ENCODE measurements at regions not wholly inside any gene's neighbourhood (a gene's known extent, or its start where the extent isn't known, plus 50 kb on each side); places are given as distances from the start of the nearest gene placed in this dataset.

DNA sequence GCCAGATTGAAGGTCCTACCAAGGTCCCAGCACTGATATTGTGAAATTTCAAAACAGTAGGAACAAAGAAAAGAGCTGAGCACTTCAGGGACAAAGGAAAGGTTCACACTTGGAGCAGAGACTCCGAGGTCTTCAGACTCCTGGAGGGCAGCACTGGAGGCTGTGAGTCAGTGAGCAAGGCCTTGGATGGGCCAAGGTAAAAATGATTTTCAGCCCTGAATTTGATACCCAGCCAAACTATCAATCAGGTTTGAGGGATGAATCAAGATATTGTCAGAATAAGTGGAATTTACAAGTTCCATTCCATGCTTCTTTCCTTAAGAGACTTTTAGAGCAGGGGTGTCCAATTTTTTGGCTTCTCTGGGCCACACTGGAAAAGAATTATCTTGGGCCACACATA, 111.7 kb downstream of the ADRA2C start:
- ATAC-seq, result no peak

DNA sequence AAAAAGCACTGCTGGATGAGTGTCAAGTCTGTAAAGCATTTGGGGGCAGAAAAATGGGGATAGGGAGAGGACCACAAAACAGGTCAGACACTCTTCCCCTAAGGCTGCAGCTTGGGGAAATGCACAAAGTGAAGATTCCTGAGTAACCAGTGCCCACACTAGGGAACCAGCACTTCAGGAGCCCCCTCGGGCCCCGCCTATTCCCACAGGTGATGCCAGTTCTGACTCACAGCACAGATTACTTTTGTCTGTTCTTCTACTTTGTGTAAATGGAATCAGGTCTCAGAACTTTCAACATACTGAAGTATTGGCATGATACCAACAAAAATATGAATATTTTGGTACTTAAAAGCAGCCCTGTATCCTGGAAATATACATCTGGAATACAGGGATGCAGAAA, 112.5 kb downstream of the ADRA2C start:
- ATAC-seq, result no peak
- TF ChIP-seq TOX (CRISPR knock-in tag; IDR thresholded peaks at IDR 0.05; ENCODE audit: borderline replicate concordance) (no peak), GLIS3 (CRISPR knock-in tag; IDR thresholded peaks at IDR 0.05) (no peak), ZFP30 (CRISPR knock-in tag; IDR thresholded peaks at IDR 0.05) (no peak), ZC3H10 (CRISPR knock-in tag; IDR thresholded peaks at IDR 0.05) (no peak), ARNTL (CRISPR knock-in tag; IDR thresholded peaks at IDR 0.05; ENCODE audit: borderline replicate concordance, low read depth) (no peak), ESRRG (CRISPR knock-in tag; IDR thresholded peaks at IDR 0.05) (no peak), TCF4 (CRISPR knock-in tag; IDR thresholded peaks at IDR 0.05; ENCODE audit: borderline replicate concordance) (no peak), ZNF70 (CRISPR knock-in tag; IDR thresholded peaks at IDR 0.05) (no peak), PATZ1 (CRISPR knock-in tag; IDR thresholded peaks at IDR 0.05; ENCODE audit: borderline replicate concordance) (no peak)
- TF ChIP-seq, protein P1, sequence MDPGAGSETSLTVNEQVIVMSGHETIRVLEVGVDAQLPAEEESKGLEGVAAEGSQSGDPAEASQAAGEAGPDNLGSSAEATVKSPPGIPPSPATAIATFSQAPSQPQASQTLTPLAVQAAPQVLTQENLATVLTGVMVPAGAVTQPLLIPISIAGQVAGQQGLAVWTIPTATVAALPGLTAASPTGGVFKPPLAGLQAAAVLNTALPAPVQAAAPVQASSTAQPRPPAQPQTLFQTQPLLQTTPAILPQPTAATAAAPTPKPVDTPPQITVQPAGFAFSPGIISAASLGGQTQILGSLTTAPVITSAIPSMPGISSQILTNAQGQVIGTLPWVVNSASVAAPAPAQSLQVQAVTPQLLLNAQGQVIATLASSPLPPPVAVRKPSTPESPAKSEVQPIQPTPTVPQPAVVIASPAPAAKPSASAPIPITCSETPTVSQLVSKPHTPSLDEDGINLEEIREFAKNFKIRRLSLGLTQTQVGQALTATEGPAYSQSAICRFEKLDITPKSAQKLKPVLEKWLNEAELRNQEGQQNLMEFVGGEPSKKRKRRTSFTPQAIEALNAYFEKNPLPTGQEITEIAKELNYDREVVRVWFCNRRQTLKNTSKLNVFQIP (CRISPR knock-in tag; IDR thresholded peaks at IDR 0.05; ENCODE audit: borderline replicate concordance, low read depth), result no peak

More for the DNA sequence above, 111.7 kb downstream of the ADRA2C start:
- no peak for TF ChIP-seq GLIS3 (CRISPR knock-in tag; IDR thresholded peaks at IDR 0.05)
- TF ChIP-seq, protein P1 (CRISPR knock-in tag; IDR thresholded peaks at IDR 0.05; ENCODE audit: borderline replicate concordance, low read depth), result no peak
- no peak for TF ChIP-seq OSR1 (CRISPR knock-in tag; IDR thresholded peaks at IDR 0.05)
- no peak for TF ChIP-seq CSRNP3 (CRISPR knock-in tag; IDR thresholded peaks at IDR 0.05)
- TF ChIP-seq, protein P2, sequence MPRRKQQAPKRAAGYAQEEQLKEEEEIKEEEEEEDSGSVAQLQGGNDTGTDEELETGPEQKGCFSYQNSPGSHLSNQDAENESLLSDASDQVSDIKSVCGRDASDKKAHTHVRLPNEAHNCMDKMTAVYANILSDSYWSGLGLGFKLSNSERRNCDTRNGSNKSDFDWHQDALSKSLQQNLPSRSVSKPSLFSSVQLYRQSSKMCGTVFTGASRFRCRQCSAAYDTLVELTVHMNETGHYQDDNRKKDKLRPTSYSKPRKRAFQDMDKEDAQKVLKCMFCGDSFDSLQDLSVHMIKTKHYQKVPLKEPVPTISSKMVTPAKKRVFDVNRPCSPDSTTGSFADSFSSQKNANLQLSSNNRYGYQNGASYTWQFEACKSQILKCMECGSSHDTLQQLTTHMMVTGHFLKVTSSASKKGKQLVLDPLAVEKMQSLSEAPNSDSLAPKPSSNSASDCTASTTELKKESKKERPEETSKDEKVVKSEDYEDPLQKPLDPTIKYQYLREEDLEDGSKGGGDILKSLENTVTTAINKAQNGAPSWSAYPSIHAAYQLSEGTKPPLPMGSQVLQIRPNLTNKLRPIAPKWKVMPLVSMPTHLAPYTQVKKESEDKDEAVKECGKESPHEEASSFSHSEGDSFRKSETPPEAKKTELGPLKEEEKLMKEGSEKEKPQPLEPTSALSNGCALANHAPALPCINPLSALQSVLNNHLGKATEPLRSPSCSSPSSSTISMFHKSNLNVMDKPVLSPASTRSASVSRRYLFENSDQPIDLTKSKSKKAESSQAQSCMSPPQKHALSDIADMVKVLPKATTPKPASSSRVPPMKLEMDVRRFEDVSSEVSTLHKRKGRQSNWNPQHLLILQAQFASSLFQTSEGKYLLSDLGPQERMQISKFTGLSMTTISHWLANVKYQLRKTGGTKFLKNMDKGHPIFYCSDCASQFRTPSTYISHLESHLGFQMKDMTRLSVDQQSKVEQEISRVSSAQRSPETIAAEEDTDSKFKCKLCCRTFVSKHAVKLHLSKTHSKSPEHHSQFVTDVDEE (CRISPR knock-in tag; IDR thresholded peaks at IDR 0.05), result no peak
- no peak for TF ChIP-seq ZC3H10 (CRISPR knock-in tag; IDR thresholded peaks at IDR 0.05)
- TF ChIP-seq ISL1 (CRISPR knock-in tag; IDR thresholded peaks at IDR 0.05), result no peak
- TF ChIP-seq TCF4 (CRISPR knock-in tag; IDR thresholded peaks at IDR 0.05; ENCODE audit: borderline replicate concordance), result no peak
- TF ChIP-seq ESRRG (CRISPR knock-in tag; IDR thresholded peaks at IDR 0.05), result no peak
- no peak for TF ChIP-seq SNAI2 (CRISPR knock-in tag; IDR thresholded peaks at IDR 0.05)
- no peak for TF ChIP-seq PPARA (CRISPR knock-in tag; IDR thresholded peaks at IDR 0.05; ENCODE audit: borderline replicate concordance)
- no peak for TF ChIP-seq ZNF70 (CRISPR knock-in tag; IDR thresholded peaks at IDR 0.05)
- no peak for TF ChIP-seq CSDC2 (CRISPR knock-in tag; IDR thresholded peaks at IDR 0.05)
- TF ChIP-seq RARB (CRISPR knock-in tag; IDR thresholded peaks at IDR 0.05), result no peak
- no peak for TF ChIP-seq ZNF565 (CRISPR knock-in tag; conservative IDR thresholded peaks at IDR 0.05; ENCODE audit: low read depth)
- TF ChIP-seq ZNF8 (CRISPR knock-in tag; IDR thresholded peaks at IDR 0.05), result no peak
- no peak for TF ChIP-seq ZFP3 (CRISPR knock-in tag; IDR thresholded peaks at IDR 0.05)
